Left forelimb (tissue), 1 donor: ENCODE measurements at regions not wholly inside any gene's neighbourhood (a gene's known extent, or its start where the extent isn't known, plus 50 kb on each side); places are given as distances from the start of the nearest gene placed in this dataset.
"Not testable (repeated sequence)": the region's sequence is repeated elsewhere in the genome, so short reads cannot be mapped to it uniquely, and the experiment has no call there.

Experiments
- DNase-seq: peaks from one replicate; pipeline ENCODE4 v3.0.0-alpha.2; 2018; ENCODE audit warnings: low spot score

- DNase-seq, result no peak
These were observed 901.9 kb downstream of the OTOL1 start for GRCh38 chr3:162398554-162398953.

DNA sequence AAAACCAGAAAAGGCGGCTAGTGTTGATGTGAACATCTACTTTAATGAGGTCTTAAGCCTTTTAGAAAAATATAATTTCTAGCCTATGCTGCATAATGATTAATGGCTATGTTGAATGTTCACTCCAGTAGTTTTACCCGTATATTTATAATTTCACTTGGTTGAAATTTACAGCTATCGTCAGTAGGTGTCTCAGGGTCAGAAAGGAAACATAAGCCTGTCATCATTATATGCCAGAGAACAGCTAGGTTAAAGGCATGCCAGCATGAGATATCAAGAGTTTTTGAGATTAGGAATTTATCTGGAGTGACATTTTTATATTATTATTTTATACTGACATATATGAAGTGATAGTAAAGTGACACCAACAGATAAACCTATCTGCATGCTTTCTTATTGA lies 904.1 kb downstream of the OTOL1 start:
- DNase-seq, result no peak

- DNase-seq, result not testable (repeated sequence)
These were observed 914.9 kb downstream of the OTOL1 start for GRCh38 chr3:162411556-162411955.

DNA sequence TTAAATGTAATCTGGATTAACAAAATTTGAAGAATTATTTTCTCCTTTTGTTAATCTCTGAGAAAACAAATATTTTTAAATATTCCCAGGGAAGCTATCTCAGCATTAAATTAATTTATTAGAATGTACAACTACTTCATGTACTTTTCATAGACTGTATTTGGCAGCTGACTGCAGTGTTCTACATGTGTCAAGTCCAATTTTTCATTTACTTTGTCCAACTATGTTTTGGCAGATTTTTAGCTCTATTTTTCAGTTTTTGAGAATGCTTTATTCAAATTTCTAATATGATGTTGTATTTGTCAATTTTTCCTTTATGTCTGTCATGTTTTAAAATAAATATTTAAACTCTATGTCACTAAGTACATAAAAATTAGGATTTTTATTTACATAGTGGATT lies 925.1 kb downstream of the OTOL1 start:
- no peak for DNase-seq

DNA sequence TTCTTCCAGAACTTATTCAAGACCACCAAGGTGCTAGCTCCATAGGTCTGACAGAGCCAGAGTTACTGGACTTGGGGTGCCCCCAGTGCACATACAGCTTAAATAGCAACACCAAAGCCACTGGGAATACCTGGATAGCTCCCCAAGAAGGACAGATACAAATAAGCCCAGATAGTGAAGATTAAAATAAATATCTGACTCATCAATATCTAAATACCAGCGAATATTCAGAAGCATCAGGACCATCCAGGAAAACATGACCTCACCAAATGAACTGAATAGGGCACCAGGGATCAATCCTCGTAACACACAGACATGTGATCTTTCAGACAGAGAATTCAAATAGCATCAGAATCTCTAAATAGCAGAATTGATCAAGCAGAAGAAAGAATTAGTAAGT lies 931.6 kb downstream of the OTOL1 start:
- no peak for DNase-seq

DNA sequence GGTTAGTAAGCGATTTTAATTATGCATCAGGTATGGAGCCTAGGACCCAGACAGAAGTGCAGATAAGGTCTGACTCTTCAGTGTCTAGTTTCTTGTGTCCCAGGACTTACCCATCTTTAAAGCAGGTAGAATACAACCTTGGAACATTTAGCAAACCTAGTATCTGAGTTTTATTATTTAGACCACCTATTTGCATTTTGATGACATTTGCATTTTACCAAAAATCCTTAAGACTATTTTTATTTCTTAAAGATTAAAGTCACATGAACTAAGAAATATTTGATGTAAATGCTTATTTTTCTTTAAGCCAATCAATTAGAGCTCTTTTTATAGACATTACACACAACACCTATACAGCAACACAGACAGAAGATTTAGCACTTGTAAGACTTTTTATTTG lies 939.1 kb downstream of the OTOL1 start:
- DNase-seq, result no peak

GRCh38 chr3:162436826-162437225 lies 940.2 kb downstream of the OTOL1 start:
- DNase-seq, result no peak

GRCh38 chr3:162437480-162437879 lies 940.9 kb downstream of the OTOL1 start:
- DNase-seq, result no peak

GRCh38 chr3:162441716-162442115 lies 945.1 kb downstream of the OTOL1 start:
- DNase-seq, result no peak

DNA sequence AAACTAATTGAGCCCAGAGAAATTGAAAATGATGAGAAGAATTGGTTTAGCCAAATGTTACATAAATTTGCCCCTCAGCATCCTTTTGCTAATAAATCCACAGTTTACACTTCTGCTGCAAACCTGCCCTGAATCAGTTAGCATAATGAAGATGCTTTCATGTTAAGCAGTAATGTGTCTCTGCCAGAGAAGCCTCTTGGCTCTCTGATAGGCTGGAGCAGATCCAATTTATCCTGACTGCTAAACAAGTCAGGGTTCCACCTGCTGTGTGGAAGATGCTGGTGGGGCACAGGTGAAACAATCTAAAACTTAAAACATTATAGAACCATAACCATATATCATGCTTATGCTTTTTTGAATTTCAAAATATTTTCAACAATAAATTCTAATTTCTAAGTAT lies 946.8 kb downstream of the OTOL1 start:
- DNase-seq, result no peak

DNA sequence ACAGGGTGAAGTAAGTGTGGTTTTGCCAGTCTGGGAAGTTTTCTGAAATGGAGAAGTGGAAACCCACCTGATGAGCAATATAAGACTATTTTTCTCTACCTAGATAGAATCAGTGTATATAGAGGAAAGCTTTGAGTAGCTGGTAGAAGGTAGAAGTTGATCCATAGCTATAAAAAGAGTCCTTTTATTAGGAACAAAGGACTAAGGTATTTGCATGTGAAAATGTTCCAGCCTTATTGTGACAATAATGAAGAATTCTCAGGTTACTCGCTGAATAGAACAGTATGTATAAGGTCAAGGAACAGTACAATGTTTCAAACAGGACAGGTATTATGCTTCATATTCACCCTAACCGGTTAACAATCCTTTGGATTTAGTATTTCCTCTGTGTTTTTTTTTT lies 972.2 kb downstream of the OTOL1 start:
- no peak for DNase-seq

DNA sequence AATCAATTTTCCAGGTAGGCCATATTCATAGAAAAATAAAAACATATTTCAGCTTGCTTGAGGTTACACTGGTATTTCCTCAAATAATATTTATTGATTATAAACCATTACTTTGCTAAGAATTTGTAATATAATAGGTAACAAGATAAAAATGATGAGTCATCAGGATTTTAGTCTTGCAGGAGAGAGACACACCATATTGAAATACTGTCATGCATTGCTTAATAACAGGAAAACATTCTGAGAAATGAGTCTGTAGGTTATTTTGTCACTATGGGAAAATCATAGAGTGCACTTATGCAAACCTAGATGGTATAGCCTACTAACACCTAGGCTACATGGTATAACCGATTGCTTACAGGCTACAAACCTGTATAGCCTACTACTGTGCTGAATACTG lies 990.5 kb downstream of the OTOL1 start:
- no peak for DNase-seq

DNA sequence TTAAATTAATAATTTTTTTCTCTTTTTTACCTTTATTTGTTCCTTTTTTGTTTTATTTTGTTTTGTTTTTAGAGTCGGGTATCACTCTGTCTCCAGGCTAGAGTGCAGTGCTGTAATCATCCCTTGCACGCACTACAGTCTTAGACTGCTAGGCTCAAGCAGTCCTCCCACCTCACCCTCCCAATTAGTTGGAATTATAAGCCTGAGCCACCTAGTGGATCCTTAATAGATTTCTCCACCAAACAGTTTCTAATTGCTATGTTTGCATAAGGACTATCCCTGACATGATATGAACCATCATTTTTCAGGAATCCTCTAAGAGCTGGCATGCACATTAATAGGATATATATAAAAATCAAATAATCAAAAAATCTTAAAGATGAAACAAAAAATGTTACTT lies 993.2 kb downstream of the OTOL1 start:
- DNase-seq, result no peak

DNA sequence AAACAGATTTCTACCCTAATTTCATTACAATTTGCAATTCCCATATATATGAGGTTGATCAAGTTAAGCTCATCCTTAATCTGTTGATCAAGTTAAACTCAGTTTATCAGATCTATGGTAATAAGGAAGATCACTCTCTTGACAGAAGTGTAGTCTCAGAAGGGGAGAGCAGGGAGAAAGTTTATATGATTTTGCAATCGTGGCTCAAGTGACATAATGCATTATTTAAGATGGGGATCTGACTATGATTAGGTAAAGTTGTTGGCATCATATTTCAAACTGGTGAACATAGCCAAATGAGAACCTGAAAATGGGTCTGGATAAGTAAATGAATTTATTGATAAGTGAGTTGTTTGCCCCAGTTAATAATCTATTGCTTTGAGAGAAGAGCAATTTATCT lies 995.3 kb downstream of the OTOL1 start:
- no peak for DNase-seq

- no peak for DNase-seq
These were observed 996.0 kb downstream of the OTOL1 start for GRCh38 chr3:162492446-162493081.

GRCh38 chr3:162498626-162499025 lies 1002.0 kb downstream of the OTOL1 start:
- no peak for DNase-seq

DNA sequence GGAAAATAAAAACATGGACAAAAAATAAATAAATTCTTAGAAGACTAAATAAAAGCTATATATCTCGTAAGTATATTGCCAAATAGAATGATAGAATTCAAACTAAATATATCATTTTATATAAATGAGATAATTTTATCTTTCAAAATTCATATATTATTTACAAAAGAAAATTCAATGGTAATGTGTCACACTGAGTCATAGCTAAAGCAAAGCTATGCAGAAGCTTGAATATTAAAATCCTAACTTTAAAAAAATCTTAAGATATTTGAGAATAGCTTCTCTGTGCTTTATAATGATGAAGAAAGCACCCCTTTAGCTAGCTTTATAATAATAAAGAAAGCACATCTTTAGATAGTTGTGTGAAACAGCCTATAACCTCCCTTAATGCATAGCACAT lies 1010.8 kb downstream of the OTOL1 start:
- no peak for DNase-seq

- no peak for DNase-seq
These were observed 1015.9 kb downstream of the OTOL1 start for GRCh38 chr3:162512488-162512887.

DNA sequence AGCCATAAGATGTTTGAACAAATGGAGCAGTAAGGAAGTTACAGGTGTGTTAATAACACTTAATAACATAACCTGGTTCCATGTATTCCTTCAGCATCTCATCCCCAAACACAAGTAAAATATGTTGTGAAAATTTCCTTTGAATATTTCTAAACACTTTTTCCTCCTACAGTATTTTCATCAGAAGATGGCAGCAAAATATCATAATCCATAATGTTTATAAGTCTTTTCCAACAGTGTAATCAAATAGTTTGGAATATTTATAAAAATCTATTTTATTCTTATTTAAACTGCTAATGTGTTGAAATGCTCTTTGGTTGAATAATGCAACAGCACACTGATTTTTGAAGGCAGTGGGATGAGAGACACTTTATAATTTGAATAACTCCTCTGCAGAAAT lies 1020.5 kb downstream of the OTOL1 start:
- no peak for DNase-seq

- no peak for DNase-seq
These were observed 1025.1 kb downstream of the OTOL1 start for GRCh38 chr3:162521669-162522068.

DNA sequence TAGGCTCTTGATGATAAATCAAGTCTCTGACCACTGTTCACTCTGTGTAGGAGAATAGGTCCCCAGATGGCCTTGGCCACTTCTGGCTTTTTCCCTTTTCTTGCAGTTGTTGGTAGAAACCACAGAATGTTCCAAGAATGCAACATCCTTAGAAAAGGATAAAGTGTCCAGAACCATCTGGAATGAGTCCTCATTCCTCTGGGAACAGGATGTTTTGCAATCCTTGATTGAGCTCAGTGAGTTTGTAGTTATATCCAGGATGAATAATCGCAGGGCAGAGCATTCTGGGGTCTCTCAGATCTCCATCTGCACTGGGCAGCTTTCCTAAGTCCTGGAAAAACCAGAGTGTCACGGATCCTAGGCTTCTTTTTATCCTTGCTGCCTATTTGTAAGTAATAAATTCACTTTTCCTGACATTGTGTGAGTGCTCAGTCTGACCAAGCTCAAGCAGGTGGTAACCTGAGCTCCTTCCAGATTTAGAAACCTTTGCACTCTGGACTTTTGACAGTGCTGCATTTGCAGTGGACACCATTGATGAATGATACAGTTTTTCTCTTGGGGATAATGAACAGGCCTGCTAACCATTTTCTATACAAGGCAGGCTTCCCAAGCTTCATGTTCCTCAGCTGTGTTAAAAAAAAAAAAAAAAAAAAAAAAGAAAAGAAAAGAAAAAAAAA lies 1028.6 kb downstream of the OTOL1 start:
- no peak for DNase-seq

GRCh38 chr3:162525771-162526170 lies 1029.2 kb downstream of the OTOL1 start:
- DNase-seq, result no peak

DNA sequence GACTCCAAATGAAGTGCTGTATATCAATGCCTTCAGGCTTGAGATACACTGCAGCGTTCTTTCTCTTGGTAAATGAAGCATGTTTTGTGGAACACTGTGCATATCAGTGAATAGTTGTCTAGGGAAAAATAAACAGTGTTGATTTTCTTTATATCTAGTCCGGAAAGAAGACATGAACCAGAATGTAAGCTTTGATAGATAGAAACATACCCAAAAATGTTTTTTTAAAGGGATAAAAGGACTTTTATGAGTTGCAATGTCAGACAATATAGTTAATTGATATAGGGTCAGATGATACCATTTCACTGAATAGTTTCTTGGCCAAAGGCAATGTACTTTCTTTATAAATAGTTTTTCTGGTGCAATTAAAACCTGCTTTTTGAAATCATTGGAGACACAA lies 1037.8 kb downstream of the OTOL1 start:
- no peak for DNase-seq

GRCh38 chr3:162538491-162538890 lies 1041.9 kb downstream of the OTOL1 start:
- DNase-seq, result no peak
